A549 (cell line): ENCODE measurements at regions not wholly inside any gene's neighbourhood (a gene's known extent, or its start where the extent isn't known, plus 50 kb on each side); places are given as distances from the start of the nearest gene placed in this dataset.
A peak's percentile ranks its signal among the peaks of the same experiment; 100 is the strongest.

Source experiments
- ATAC-seq, 2 experiments: fragments of 200-7000 bp in 1 of 2; fragments of >200 bp in 1 of 2; cut with Nextera tagmentation in 1 of 2; cut with Tn5 transposase in 1 of 2; 3 replicates each; pipeline versions ENCODE4 v1.8.0 to v1.9.1; 2018 to 2020; ENCODE audit warnings: mild to moderate bottlenecking in 1 of 2, moderate library complexity in 1 of 2
- CTCF ChIA-PET: fragments of 300-600 bp; sonication (Branson Sonifier 250); formaldehyde crosslinking; extraction: SDS; loops from one replicate; lab custom pipeline; 2021; ENCODE audit warnings: antibody characterized with exemption, inconsistent platforms; lab: Yijun Ruan, JAX
- POLR2A ChIA-PET: fragments of 350-600 bp; formaldehyde crosslinking; extraction: SDS; loops from one replicate; lab custom pipeline; 2021; ENCODE audit warnings: antibody characterized with exemption, inconsistent platforms; lab: Yijun Ruan, JAX
- DNase-seq, 2 experiments: peaks; one replicate each; pipeline versions ENCODE4 v3.0.0 to v3.0.0-alpha.2; 2011 to 2016; ENCODE audit warnings: low read depth in 1 of 2, low spot score in 1 of 2
- FAIRE-seq: peaks from 2 replicates; lab custom pipeline; 2011; peaks lifted over from hg19 to GRCh38; lab: Jason Lieb, UNC
- H3K27ac ChIP-seq, 2 experiments: fragments of >200 bp; sonication (Bioruptor Twin); formaldehyde crosslinking; 3 replicates each; pipeline ENCODE4 v1.5.1; 2016 to 2017
- H3K4me1 ChIP-seq: fragments of >200 bp; sonication (Bioruptor Twin); formaldehyde crosslinking; 3 replicates; pipeline ENCODE4 v1.6.1; 2016
- H3K4me2 ChIP-seq: fragments of >200 bp; sonication (Bioruptor Twin); formaldehyde crosslinking; 3 replicates; pipeline ENCODE4 v1.6.1; 2016
- H3K4me3 ChIP-seq: fragments of >200 bp; sonication (Bioruptor Twin); formaldehyde crosslinking; 3 replicates; pipeline ENCODE4 v1.5.1; 2016
- H3K9me3 ChIP-seq: fragments of >200 bp; sonication (Bioruptor Twin); formaldehyde crosslinking; 3 replicates; pipeline ENCODE4 v1.6.1; 2016
- BHLHE40 ChIP-seq: IDR thresholded peaks from 2 replicates; pipeline ENCODE4 v1.6.1; 2012; ENCODE audit warnings: low read depth, low read length, inconsistent platforms
- CTCF ChIP-seq: fragments of >200 bp; sonication (Bioruptor Twin); formaldehyde crosslinking; IDR thresholded peaks from 3 replicates; pipeline ENCODE4 v1.5.1; 2016
- E2F6 ChIP-seq: IDR thresholded peaks from 2 replicates; pipeline ENCODE4 v1.6.1; 2012; ENCODE audit warnings: low read depth, borderline replicate concordance
- EHMT2 ChIP-seq: fragments of 200-600 bp; sonication (generic); IDR thresholded peaks from 2 replicates; pipeline ENCODE4 v1.6.1; 2016; ENCODE audit warnings: antibody characterized with exemption, low read depth, mild to moderate bottlenecking, moderate library complexity
- FOSL2 ChIP-seq, 2 experiments: fragments of 450-650 bp in 1 of 2; fragments of >200 bp in 1 of 2; sonication (Bioruptor Twin) in 1 of 2; formaldehyde crosslinking; IDR thresholded peaks; 2 replicates each; pipeline versions ENCODE4 v1.5.0 to v1.6.1; 2016 to 2020; ENCODE audit warnings: mild to moderate bottlenecking in 1 of 2, moderate library complexity in 1 of 2
- HDAC2 ChIP-seq: fragments of 200-600 bp; sonication (generic); IDR thresholded peaks from 2 replicates; pipeline ENCODE4 v1.6.1; 2016
- HES2 ChIP-seq: fragments of >200 bp; sonication (Bioruptor Twin); formaldehyde crosslinking; IDR thresholded peaks from 2 replicates; pipeline ENCODE4 v1.6.1; 2016
- HOXA7 ChIP-seq: fragments of 250-450 bp; sonication (Bioruptor Pico); IDR thresholded peaks from 2 replicates; pipeline ENCODE4 v1.5.0; 2020; ENCODE audit warnings: mild to moderate bottlenecking, moderate library complexity
- KDM1A ChIP-seq: fragments of 200-600 bp; sonication (generic); IDR thresholded peaks from 2 replicates; pipeline ENCODE4 v1.6.1; 2016; ENCODE audit warnings: low read depth, mild to moderate bottlenecking
- MAZ ChIP-seq: fragments of 150-350 bp; IDR thresholded peaks from 2 replicates; pipeline ENCODE4 v1.6.1; 2014; ENCODE audit warnings: antibody characterized with exemption, low read depth, low read length, borderline replicate concordance
- MYC ChIP-seq: IDR thresholded peaks from 2 replicates; pipeline ENCODE4 v1.6.1; 2012; ENCODE audit warnings: mild to moderate bottlenecking, inconsistent platforms, low read length, improper control_type of control experiment, borderline replicate concordance
- NFE2L2 ChIP-seq: fragments of 150-350 bp; conservative IDR thresholded peaks from 2 replicates; pipeline ENCODE4 v1.6.1; 2014; ENCODE audit warnings: low read length
- NR3C1 ChIP-seq: fragments of >200 bp; sonication (Bioruptor Twin); formaldehyde crosslinking; IDR thresholded peaks from 3 replicates; pipeline ENCODE4 v1.6.1; 2017
- PBX3 ChIP-seq: IDR thresholded peaks from 2 replicates; pipeline ENCODE4 v1.6.1; 2012
- RARB ChIP-seq: fragments of 250-450 bp; sonication (Bioruptor Pico); IDR thresholded peaks from 2 replicates; pipeline ENCODE4 v1.8.0; 2021; ENCODE audit warnings: mild to moderate bottlenecking, moderate library complexity
- RCOR1 ChIP-seq: fragments of 150-350 bp; IDR thresholded peaks from 2 replicates; pipeline ENCODE4 v1.6.1; 2014; ENCODE audit warnings: antibody characterized with exemption, low read length, low read depth
- REST ChIP-seq: fragments of 200-600 bp; sonication (generic); IDR thresholded peaks from 2 replicates; pipeline ENCODE4 v1.6.1; 2016; ENCODE audit warnings: antibody characterized with exemption, mild to moderate bottlenecking, moderate library complexity
- SREBF2 ChIP-seq: fragments of 450-650 bp; IDR thresholded peaks from 2 replicates; pipeline ENCODE4 v1.6.1; 2014; ENCODE audit warnings: mild to moderate bottlenecking, moderate library complexity
- TFCP2L1 ChIP-seq: fragments of 250-450 bp; sonication (Bioruptor Pico); IDR thresholded peaks from 2 replicates; pipeline ENCODE4 v1.5.0; 2021; ENCODE audit warnings: mild to moderate bottlenecking
- TP53 ChIP-seq: fragments of 250-450 bp; sonication (Bioruptor Pico); IDR thresholded peaks from 2 replicates; pipeline ENCODE4 v1.5.0; 2021; ENCODE audit warnings: mild to moderate bottlenecking, moderate library complexity
- WGBS: methylation state at CpG from one replicate; pipeline ENCODE4 v1.1.6; 2017; ENCODE audit errors: missing lambda C conversion rate; 5-methylcytosine and 5-hydroxymethylcytosine counted together

- no peak for FAIRE-seq
- Histone ChIP-seq H3K27ac (no peak overlapping the region), H3K4me3 (no peak overlapping the region), H3K4me2 (no peak overlapping the region), H3K9me3 (0 out of 3 replicates have a peak, but pooled peaks cover 6% of the 10 kb centered on the region), H3K4me1 (peaks cover 23% of the 10 kb centered on the region)
- WGBS, result 10% methylated on average over 1 of the region's 1 CpG
- ATAC-seq, result no peak
- ChIA-PET POLR2A (no interaction called here), CTCF (interaction anchor here (1.4 kb wide), 1 partner anchor 23 kb away, joined by 4 read pairs; no protein-coding TSS in a partner anchor)
- TF ChIP-seq REST (no peak), HDAC2 (peak; percentile 83), KDM1A (peak; percentile 87; the same call in 1 of the 2 replicates)
- DNase-seq, result no peak
Observed at GRCh38 chr10:29788113-29788512, 153.3 kb upstream of the SVIL start.

- H3K9me3 ChIP-seq, result 0 out of 3 replicates have a peak, but pooled peaks cover 6% of the 10 kb centered on the region
- FAIRE-seq (no peak), DNase-seq (no peak), ATAC-seq (no peak)
- peak overlapping the region; percentile 72 to 79 for H3K27ac ChIP-seq
- TF ChIP-seq RCOR1, result no peak
- no peak for TF ChIP-seq E2F6
- no peak for TF ChIP-seq TFCP2L1 (CRISPR knock-in tag)
- no peak for TF ChIP-seq CTCF
- no peak for TF ChIP-seq FOSL2 (IDR thresholded peaks at IDR 0.05)
- TF ChIP-seq FOSL2 (CRISPR knock-in tag; IDR thresholded peaks at IDR 0.05), result no peak
- TF ChIP-seq TP53 (CRISPR knock-in tag), result no peak
- no peak for TF ChIP-seq HES2
- TF ChIP-seq NR3C1, result no peak
- TF ChIP-seq MAZ, result no peak
- TF ChIP-seq RARB, result no peak
- no peak for TF ChIP-seq SREBF2
- TF ChIP-seq HOXA7, result no peak
- TF ChIP-seq NFE2L2, result no peak
- no peak for TF ChIP-seq EHMT2
- TF ChIP-seq MYC, result no peak
- no peak for TF ChIP-seq PBX3
- no peak for TF ChIP-seq BHLHE40
- CTCF ChIA-PET, result interaction anchor here (0.5 to 1.0 kb wide), 2 partner anchors 17 to 225 kb away, joined by 3 read pairs; no protein-coding TSS in a partner anchor
- no peak overlapping the region for H3K4me3 ChIP-seq
- H3K4me1 ChIP-seq, result peaks cover 38% of the 10 kb centered on the region
- WGBS, result 46% methylated on average over 2 of the region's 2 CpGs
- POLR2A ChIA-PET, result no interaction called here
- no peak overlapping the region; the same call in 2 of the 3 replicates for H3K4me2 ChIP-seq
Observed at GRCh38 chr10:29785701-29786100, 150.9 kb upstream of the SVIL start.
